ENCODE measurements at regions not wholly inside any gene's neighbourhood (a gene's known extent, or its start where the extent isn't known, plus 50 kb on each side); places are given as distances from the start of the nearest gene placed in this dataset.

DNA sequence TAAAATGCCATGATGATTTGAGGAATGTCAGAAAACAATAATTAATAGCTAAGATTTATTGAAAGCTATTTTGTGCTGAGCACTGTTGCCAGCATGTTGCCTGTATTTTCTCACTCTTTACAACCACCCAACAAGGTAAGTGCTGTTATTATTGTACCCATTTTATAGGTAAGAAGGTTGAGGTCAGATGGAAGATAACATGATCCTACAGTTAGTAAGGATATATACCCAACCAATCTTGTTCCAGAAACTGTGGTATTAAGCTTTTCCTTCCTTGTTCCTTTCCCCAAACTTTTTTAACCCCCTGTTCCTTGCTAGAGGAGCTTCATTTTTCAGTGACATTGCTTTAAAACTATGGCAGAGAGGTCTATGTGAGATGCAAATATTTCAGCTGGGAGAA is 738.0 kb upstream of the ZEB2 start:
- Histone ChIP-seq H3K4me3 (ENCODE audit: low read length) (no peak overlapping the region), H3K9me3 (replicated peaks; ENCODE audit: control insufficient read depth, low read depth, low read length) (no peaks in the 10 kb centered on the region), H3K4me1 (ENCODE audit: control insufficient read depth, insufficient read depth, low read length) (no peaks in the 10 kb centered on the region), H3K36me3 (ENCODE audit: control insufficient read depth, insufficient read depth, low read length) (no peaks in the 10 kb centered on the region), H3K27ac (ENCODE audit: low read length) (no peak overlapping the region), H3K27me3 (ENCODE audit: control insufficient read depth, insufficient read depth, low read length) (no peaks in the 10 kb centered on the region)
- no peak for DNase-seq

DNA sequence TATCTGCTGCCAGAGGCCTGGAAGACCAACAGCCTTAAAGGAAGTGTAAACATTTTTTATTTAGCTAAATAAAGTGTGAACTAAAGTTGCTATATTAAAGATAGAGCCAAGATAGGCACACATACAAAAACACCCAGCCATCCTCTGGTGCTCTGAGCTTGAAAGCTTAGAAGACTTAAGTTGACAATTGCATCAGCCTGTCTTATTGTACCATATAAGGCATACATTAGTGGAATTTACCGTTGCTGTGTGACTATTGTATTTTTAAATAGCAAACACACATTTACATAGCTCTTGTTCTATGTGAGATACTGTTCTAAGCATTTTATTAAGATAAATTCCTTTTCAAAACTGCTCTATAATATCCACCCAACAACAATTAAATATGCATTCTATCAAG is 736.6 kb upstream of the ZEB2 start:
- WGBS (ENCODE audit: insufficient coverage) = no CpG with 5 or more reads among the region's 1 CpG
- Histone ChIP-seq H3K9me3 (replicated peaks; ENCODE audit: control insufficient read depth, low read depth, low read length) (no peaks in the 10 kb centered on the region), H3K27me3 (ENCODE audit: control insufficient read depth, insufficient read depth, low read length) (no peaks in the 10 kb centered on the region)

DNA sequence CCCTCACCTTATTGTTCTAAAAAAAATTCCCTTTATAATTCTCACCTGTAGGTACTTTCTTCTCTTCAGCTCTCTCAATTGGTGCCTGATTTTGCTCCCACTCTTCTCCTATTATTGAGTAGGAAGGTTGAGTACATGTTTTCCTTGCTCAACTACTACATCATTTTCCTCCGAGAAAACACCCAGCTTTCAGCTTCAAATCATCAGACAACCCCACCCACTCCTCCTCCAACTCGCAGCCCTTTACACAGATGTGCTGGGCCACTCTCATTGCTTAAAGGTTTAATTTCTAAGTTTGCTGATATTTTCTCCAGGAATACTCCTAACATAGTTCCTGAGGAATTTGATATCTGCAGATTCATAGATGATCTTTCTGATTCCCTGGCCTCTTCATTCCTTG is 734.4 kb upstream of the ZEB2 start:
- Histone ChIP-seq H3K4me3 (ENCODE audit: low read length) (no peak overlapping the region), H3K36me3 (ENCODE audit: control insufficient read depth, insufficient read depth, low read length) (no peaks in the 10 kb centered on the region), H3K27me3 (ENCODE audit: control insufficient read depth, insufficient read depth, low read length) (no peaks in the 10 kb centered on the region), H3K27ac (ENCODE audit: low read length) (no peak overlapping the region), H3K4me1 (ENCODE audit: control insufficient read depth, insufficient read depth, low read length) (no peaks in the 10 kb centered on the region), H3K9me3 (replicated peaks; ENCODE audit: control insufficient read depth, low read depth, low read length) (no peaks in the 10 kb centered on the region)
- no peak for DNase-seq
- WGBS (ENCODE audit: insufficient coverage) = no CpG with 5 or more reads among the region's 2 CpGs

More for the DNA sequence above, 736.6 kb upstream of the ZEB2 start:
- H3K4me1 ChIP-seq (ENCODE audit: control insufficient read depth, insufficient read depth, low read length) = no peaks in the 10 kb centered on the region
- H3K27ac ChIP-seq (ENCODE audit: low read length) = no peak overlapping the region
- DNase-seq = no peak
- H3K36me3 ChIP-seq (ENCODE audit: control insufficient read depth, insufficient read depth, low read length) = no peaks in the 10 kb centered on the region
- H3K4me3 ChIP-seq (ENCODE audit: low read length) = no peak overlapping the region

DNA sequence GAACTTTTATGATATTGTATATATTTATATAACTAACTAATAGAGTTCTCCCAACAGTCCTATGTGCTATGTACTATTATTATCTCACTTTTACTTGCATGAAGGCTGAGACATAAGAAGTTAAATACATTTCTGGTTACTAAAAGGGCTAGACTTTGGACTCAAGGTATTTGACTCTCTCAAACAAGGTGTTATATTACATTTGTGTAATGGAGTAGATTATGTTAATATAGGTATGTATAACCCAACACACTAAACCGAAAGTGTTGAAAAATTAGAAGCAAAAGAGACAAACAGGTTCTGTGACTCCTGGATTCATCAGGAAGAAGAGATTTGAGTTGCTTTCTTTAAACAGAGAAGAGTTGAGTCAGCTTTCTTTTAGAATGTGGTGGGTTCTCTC is 733.6 kb upstream of the ZEB2 start:
- WGBS (ENCODE audit: insufficient coverage) = no CpG with 5 or more reads among the region's 1 CpG
- Histone ChIP-seq H3K27me3 (ENCODE audit: control insufficient read depth, insufficient read depth, low read length) (no peaks in the 10 kb centered on the region), H3K27ac (ENCODE audit: low read length) (no peak overlapping the region), H3K4me3 (ENCODE audit: low read length) (no peak overlapping the region), H3K36me3 (ENCODE audit: control insufficient read depth, insufficient read depth, low read length) (no peaks in the 10 kb centered on the region), H3K4me1 (ENCODE audit: control insufficient read depth, insufficient read depth, low read length) (no peaks in the 10 kb centered on the region), H3K9me3 (replicated peaks; ENCODE audit: control insufficient read depth, low read depth, low read length) (no peaks in the 10 kb centered on the region)
- no peak for DNase-seq

GRCh38 chr2:145245268-145245870 is 725.5 kb upstream of the ZEB2 start:
- Histone ChIP-seq H3K27me3 (ENCODE audit: control insufficient read depth, insufficient read depth, low read length) (no peaks in the 10 kb centered on the region), H3K36me3 (ENCODE audit: control insufficient read depth, insufficient read depth, low read length) (no peaks in the 10 kb centered on the region), H3K4me3 (ENCODE audit: low read length) (no peak overlapping the region), H3K27ac (ENCODE audit: low read length) (no peak overlapping the region), H3K4me1 (ENCODE audit: control insufficient read depth, insufficient read depth, low read length) (peaks cover 2% of the 10 kb centered on the region), H3K9me3 (replicated peaks; ENCODE audit: control insufficient read depth, low read depth, low read length) (no peaks in the 10 kb centered on the region)
- no peak for DNase-seq
- WGBS (ENCODE audit: insufficient coverage) = 80% methylated on average over 2 of the region's 4 CpGs

GRCh38 chr2:145235312-145235711 is 715.4 kb upstream of the ZEB2 start:
- Histone ChIP-seq H3K4me3 (ENCODE audit: low read length) (no peak overlapping the region), H3K9me3 (replicated peaks; ENCODE audit: control insufficient read depth, low read depth, low read length) (no peaks in the 10 kb centered on the region), H3K27me3 (ENCODE audit: control insufficient read depth, insufficient read depth, low read length) (no peaks in the 10 kb centered on the region), H3K27ac (ENCODE audit: low read length) (no peak overlapping the region), H3K36me3 (ENCODE audit: control insufficient read depth, insufficient read depth, low read length) (no peaks in the 10 kb centered on the region), H3K4me1 (ENCODE audit: control insufficient read depth, insufficient read depth, low read length) (no peaks in the 10 kb centered on the region)
- WGBS (ENCODE audit: insufficient coverage) = 83% methylated on average over 1 of the region's 2 CpGs
- DNase-seq = no peak

GRCh38 chr2:145230546-145230945 is 710.6 kb upstream of the ZEB2 start:
- DNase-seq = no peak
- H3K36me3 ChIP-seq (ENCODE audit: control insufficient read depth, insufficient read depth, low read length) = no peaks in the 10 kb centered on the region
- H3K27me3 ChIP-seq (ENCODE audit: control insufficient read depth, insufficient read depth, low read length) = no peaks in the 10 kb centered on the region
- H3K9me3 ChIP-seq (replicated peaks; ENCODE audit: control insufficient read depth, low read depth, low read length) = no peaks in the 10 kb centered on the region
- H3K4me3 ChIP-seq (ENCODE audit: low read length) = no peak overlapping the region
- no peaks in the 10 kb centered on the region for H3K4me1 ChIP-seq (ENCODE audit: control insufficient read depth, insufficient read depth, low read length)
- WGBS (ENCODE audit: insufficient coverage) = 76% methylated on average over 3 of the region's 3 CpGs
- no peak overlapping the region for H3K27ac ChIP-seq (ENCODE audit: low read length)

GRCh38 chr2:145228506-145228905 is 708.6 kb upstream of the ZEB2 start:
- DNase-seq = peak; percentile 80
- Histone ChIP-seq H3K36me3 (ENCODE audit: control insufficient read depth, insufficient read depth, low read length) (no peaks in the 10 kb centered on the region), H3K27me3 (ENCODE audit: control insufficient read depth, insufficient read depth, low read length) (no peaks in the 10 kb centered on the region), H3K4me3 (ENCODE audit: low read length) (no peak overlapping the region), H3K9me3 (replicated peaks; ENCODE audit: control insufficient read depth, low read depth, low read length) (no peaks in the 10 kb centered on the region), H3K4me1 (ENCODE audit: control insufficient read depth, insufficient read depth, low read length) (no peaks in the 10 kb centered on the region), H3K27ac (ENCODE audit: low read length) (no peak overlapping the region)
- no CpG with 5 or more reads among the region's 5 CpGs for WGBS (ENCODE audit: insufficient coverage)

- no CpG with 5 or more reads among the region's 1 CpG for WGBS (ENCODE audit: insufficient coverage)
- DNase-seq = no peak
- Histone ChIP-seq H3K9me3 (replicated peaks; ENCODE audit: control insufficient read depth, low read depth, low read length) (no peaks in the 10 kb centered on the region), H3K27ac (ENCODE audit: low read length) (no peak overlapping the region), H3K27me3 (ENCODE audit: control insufficient read depth, insufficient read depth, low read length) (no peaks in the 10 kb centered on the region), H3K36me3 (ENCODE audit: control insufficient read depth, insufficient read depth, low read length) (no peaks in the 10 kb centered on the region), H3K4me1 (ENCODE audit: control insufficient read depth, insufficient read depth, low read length) (no peaks in the 10 kb centered on the region), H3K4me3 (ENCODE audit: low read length) (no peak overlapping the region)
Observed at GRCh38 chr2:145226901-145227300, 707.0 kb upstream of the ZEB2 start.

DNA sequence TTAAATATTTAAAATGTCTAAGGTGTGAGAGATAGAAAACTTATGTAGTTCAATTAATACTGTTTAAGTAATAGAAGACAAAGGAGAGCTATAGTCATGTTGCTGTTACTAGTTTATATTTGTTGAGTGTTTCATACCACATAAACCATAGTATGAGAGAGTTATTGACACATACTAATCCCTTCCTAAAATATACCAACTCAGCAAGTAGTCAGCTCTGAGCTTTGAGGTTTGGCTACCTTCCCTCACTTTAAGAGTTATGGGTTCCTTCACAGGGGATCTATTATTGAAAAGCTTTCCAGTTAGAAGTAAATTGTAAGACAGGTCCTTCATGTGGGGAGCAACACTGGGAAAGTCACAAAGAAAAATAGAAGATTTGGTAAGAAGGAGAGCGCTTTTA is 701.6 kb upstream of the ZEB2 start:
- no peak for DNase-seq
- Histone ChIP-seq H3K9me3 (replicated peaks; ENCODE audit: control insufficient read depth, low read depth, low read length) (no peaks in the 10 kb centered on the region), H3K4me1 (ENCODE audit: control insufficient read depth, insufficient read depth, low read length) (no peaks in the 10 kb centered on the region), H3K4me3 (ENCODE audit: low read length) (no peak overlapping the region), H3K36me3 (ENCODE audit: control insufficient read depth, insufficient read depth, low read length) (no peaks in the 10 kb centered on the region), H3K27ac (ENCODE audit: low read length) (no peak overlapping the region), H3K27me3 (ENCODE audit: control insufficient read depth, insufficient read depth, low read length) (no peaks in the 10 kb centered on the region)
- WGBS (ENCODE audit: insufficient coverage) = no CpG with 5 or more reads among the region's 1 CpG

DNA sequence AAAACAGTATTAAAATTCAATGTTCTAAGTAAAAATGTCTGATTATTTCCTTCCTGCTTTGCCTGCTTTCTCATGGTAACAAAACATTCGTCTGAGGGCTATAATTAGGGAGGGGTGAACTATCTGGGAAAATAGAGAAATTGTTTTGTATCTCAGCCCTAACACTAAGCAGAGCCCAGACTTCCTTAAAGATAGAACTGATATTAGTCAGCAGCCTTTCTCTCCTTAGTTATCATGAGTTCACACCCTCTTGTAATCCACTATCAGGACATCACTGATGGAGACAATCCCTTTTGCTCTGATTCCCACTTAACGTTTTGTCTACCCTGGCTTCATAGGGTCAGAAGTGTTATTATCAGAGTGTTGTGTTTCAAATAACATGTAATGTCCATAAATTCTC is 701.1 kb upstream of the ZEB2 start:
- no peaks in the 10 kb centered on the region for H3K27me3 ChIP-seq (ENCODE audit: control insufficient read depth, insufficient read depth, low read length)

More for the DNA sequence above, 701.1 kb upstream of the ZEB2 start:
- H3K36me3 ChIP-seq (ENCODE audit: control insufficient read depth, insufficient read depth, low read length) = no peaks in the 10 kb centered on the region
- no peaks in the 10 kb centered on the region for H3K9me3 ChIP-seq (replicated peaks; ENCODE audit: control insufficient read depth, low read depth, low read length)
- no CpG with 5 or more reads among the region's 2 CpGs for WGBS (ENCODE audit: insufficient coverage)
- no peak overlapping the region for H3K4me3 ChIP-seq (ENCODE audit: low read length)
- no peak for DNase-seq
- H3K4me1 ChIP-seq (ENCODE audit: control insufficient read depth, insufficient read depth, low read length) = no peaks in the 10 kb centered on the region
- H3K27ac ChIP-seq (ENCODE audit: low read length) = no peak overlapping the region

Measured in muscle of leg (tissue), 3 donors.